PFSK-1 (cell line): ENCODE measurements at regions not wholly inside any gene's neighbourhood (a gene's known extent, or its start where the extent isn't known, plus 50 kb on each side); places are given as distances from the start of the nearest gene placed in this dataset.

Experiments used
- FOXP2 ChIP-seq: optimal IDR thresholded peaks from 2 replicates; pipeline ENCODE3; 2011; ENCODE audit warnings: borderline replicate concordance, control low read depth, inconsistent platforms; ENCODE audit not compliant: insufficient read depth; ENCODE audit errors: extremely low read length, extremely low read depth
- POLR2AphosphoS5 ChIP-seq: IDR thresholded peaks from 2 replicates; pipeline ENCODE4 v1.6.1; 2012; ENCODE audit warnings: low read depth, mild to moderate bottlenecking, control low read depth, low read length, moderate library complexity
- SIN3A ChIP-seq: IDR thresholded peaks from 2 replicates; pipeline ENCODE4 v1.6.1; 2012; ENCODE audit warnings: mild to moderate bottlenecking, low read length, moderate library complexity, borderline replicate concordance; ENCODE audit not compliant: insufficient read depth
- TAF1 ChIP-seq: IDR thresholded peaks from 2 replicates; pipeline ENCODE4 v1.6.1; 2012; ENCODE audit warnings: low read length, control low read depth, borderline replicate concordance; ENCODE audit not compliant: insufficient read depth
- TF ChIP-seq, protein P1 (sequence below), 2 experiments: IDR thresholded peaks; 2 replicates each; pipeline versions ENCODE4 v1.6.1 to v1.8.0; 2011 to 2012; ENCODE audit warnings: low read depth in 2 of 2, low read length in 2 of 2, control low read depth in 1 of 2, inconsistent platforms in 1 of 2, mild to moderate bottlenecking in 1 of 2, moderate library complexity in 1 of 2; ENCODE audit not compliant: insufficient read depth in 1 of 2

DNA sequence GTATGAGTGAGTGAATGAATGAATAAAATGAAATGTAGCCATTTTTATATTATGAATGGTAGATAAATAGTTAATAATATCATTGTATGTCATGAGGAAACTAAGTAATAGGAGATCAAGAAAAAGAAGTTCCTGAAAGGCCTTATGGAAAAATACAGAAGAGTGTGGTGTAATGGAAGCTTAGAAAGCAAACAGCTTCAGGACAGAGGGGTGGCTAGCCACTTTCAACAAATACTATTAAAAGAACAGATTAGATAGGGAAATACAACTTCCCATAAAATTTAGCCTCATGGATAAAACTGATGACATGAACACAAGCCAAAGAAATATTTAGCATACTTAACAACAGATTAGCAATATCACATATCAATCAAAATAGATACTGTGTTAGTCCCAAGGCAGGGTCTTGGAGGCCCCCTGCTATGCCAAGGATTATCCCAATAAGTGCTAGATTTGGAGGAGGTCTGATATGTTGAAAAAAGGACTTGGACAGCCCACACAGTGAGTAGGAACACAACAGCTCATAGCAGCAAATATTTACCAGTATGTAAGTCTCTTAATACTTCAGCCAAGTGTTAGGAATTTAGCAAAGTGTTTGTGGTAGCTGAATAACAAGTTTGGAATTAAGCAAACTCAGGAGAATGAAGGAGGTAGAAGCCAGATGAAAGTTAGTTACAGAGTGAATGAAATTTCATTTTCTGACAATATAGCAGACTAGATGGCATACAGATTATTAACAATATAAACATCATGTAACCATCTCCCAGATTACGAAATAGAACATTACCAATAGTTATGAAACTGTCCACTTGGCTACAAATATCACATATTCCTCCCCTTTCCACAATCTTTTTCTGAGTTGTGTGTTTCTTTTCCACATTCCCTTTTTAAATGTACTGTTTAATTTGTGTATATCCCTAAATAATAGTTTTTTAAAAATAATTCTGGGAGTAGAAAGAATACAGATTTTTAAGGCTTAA, 1632.0 kb downstream of the PCDH9 start:
- TF ChIP-seq TAF1 (no peak), POLR2AphosphoS5 (no peak), FOXP2 (no peak), SIN3A (no peak)
- TF ChIP-seq, protein P1, sequence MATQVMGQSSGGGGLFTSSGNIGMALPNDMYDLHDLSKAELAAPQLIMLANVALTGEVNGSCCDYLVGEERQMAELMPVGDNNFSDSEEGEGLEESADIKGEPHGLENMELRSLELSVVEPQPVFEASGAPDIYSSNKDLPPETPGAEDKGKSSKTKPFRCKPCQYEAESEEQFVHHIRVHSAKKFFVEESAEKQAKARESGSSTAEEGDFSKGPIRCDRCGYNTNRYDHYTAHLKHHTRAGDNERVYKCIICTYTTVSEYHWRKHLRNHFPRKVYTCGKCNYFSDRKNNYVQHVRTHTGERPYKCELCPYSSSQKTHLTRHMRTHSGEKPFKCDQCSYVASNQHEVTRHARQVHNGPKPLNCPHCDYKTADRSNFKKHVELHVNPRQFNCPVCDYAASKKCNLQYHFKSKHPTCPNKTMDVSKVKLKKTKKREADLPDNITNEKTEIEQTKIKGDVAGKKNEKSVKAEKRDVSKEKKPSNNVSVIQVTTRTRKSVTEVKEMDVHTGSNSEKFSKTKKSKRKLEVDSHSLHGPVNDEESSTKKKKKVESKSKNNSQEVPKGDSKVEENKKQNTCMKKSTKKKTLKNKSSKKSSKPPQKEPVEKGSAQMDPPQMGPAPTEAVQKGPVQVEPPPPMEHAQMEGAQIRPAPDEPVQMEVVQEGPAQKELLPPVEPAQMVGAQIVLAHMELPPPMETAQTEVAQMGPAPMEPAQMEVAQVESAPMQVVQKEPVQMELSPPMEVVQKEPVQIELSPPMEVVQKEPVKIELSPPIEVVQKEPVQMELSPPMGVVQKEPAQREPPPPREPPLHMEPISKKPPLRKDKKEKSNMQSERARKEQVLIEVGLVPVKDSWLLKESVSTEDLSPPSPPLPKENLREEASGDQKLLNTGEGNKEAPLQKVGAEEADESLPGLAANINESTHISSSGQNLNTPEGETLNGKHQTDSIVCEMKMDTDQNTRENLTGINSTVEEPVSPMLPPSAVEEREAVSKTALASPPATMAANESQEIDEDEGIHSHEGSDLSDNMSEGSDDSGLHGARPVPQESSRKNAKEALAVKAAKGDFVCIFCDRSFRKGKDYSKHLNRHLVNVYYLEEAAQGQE (IDR thresholded peaks at IDR 0.05; ENCODE audit: insufficient read depth in 1 of 2, low read depth in 2 of 2, low read length in 2 of 2): no peak

- TF ChIP-seq POLR2AphosphoS5: no peak
- TF ChIP-seq SIN3A: no peak
- TF ChIP-seq, protein P1 (IDR thresholded peaks at IDR 0.05; ENCODE audit: insufficient read depth in 1 of 2, low read depth in 2 of 2, low read length in 2 of 2): no peak
- no peak for TF ChIP-seq FOXP2
- TF ChIP-seq TAF1: no peak
Measured at GRCh38 chr13:65595916-65596315, 1634.2 kb downstream of the PCDH9 start.

- TF ChIP-seq FOXP2 (no peak), TAF1 (no peak), POLR2AphosphoS5 (no peak), SIN3A (no peak)
- TF ChIP-seq, protein P1 (IDR thresholded peaks at IDR 0.05; ENCODE audit: insufficient read depth in 1 of 2, low read depth in 2 of 2, low read length in 2 of 2): no peak
Measured at GRCh38 chr13:65594298-65594781, 1635.8 kb downstream of the PCDH9 start.

DNA sequence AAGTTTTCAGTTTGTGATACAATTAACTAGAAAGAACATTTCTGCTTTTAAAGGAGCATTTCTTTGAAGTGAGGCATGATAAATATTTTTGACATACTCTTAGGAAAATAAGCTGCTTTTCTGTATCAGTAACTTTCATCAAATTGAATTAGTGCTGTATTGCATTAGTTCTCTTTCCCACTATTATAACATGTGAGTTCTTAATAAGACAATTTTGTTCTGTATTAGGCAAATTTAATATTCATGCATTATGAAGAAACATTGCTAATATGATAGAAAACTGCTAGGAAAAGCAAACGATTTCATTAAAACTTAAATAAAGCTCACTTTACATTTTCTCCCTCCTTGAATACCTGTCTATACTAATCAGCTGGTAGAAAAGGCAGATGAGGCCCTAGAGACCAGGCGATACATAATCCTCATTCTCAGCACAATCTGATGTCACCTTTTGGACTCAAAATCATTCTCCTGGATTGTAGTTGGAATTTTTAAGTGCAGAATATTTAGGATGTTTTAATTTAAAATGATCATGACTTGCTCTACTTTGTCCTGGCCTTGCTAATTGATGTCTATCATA, 1636.8 kb downstream of the PCDH9 start:
- TF ChIP-seq SIN3A (no peak), FOXP2 (no peak), POLR2AphosphoS5 (no peak), TAF1 (no peak)

GRCh38 chr13:65592731-65593130, 1637.4 kb downstream of the PCDH9 start:
- TF ChIP-seq SIN3A (no peak), FOXP2 (no peak), TAF1 (no peak), POLR2AphosphoS5 (no peak)
- TF ChIP-seq, protein P1 (IDR thresholded peaks at IDR 0.05; ENCODE audit: insufficient read depth in 1 of 2, low read depth in 2 of 2, low read length in 2 of 2): no peak
